Colonic mucosa (tissue), 4 donors: ENCODE measurements at regions not wholly inside any gene's neighbourhood (a gene's known extent, or its start where the extent isn't known, plus 50 kb on each side); places are given as distances from the start of the nearest gene placed in this dataset.

Experiments
- DNase-seq: peaks from one replicate; pipeline ENCODE4 v3.0.0-alpha.2; 2020
- H3K27ac ChIP-seq: fragments of 200-600 bp; one replicate; pipeline ENCODE4 v1.8.0; 2021
- H3K27me3 ChIP-seq: fragments of 200-600 bp; one replicate; pipeline ENCODE4 v1.8.0; 2021
- H3K36me3 ChIP-seq: fragments of 200-600 bp; one replicate; pipeline ENCODE4 v1.8.0; 2021
- H3K4me1 ChIP-seq: fragments of 200-600 bp; one replicate; pipeline ENCODE4 v1.8.0; 2021; ENCODE audit warnings: mild to moderate bottlenecking
- H3K4me3 ChIP-seq: fragments of 200-600 bp; one replicate; pipeline ENCODE4 v1.8.0; 2021
- H3K9ac ChIP-seq, 2 donors: one replicate each; pipeline ENCODE4 v1.7.0; 2013; ENCODE audit warnings: control low read depth in 2 of 2, low read depth in 2 of 2, low read length in 2 of 2
- H3K9me3 ChIP-seq: fragments of 200-600 bp; one replicate; pipeline ENCODE4 v1.8.0; 2021
- CTCF ChIP-seq: fragments of 200-600 bp; IDR thresholded peaks from one replicate; pipeline ENCODE4 v1.8.0; 2022; ENCODE audit warnings: antibody characterized with exemption, mild to moderate bottlenecking
- intact Hi-C: fragments of 100-400 bp; cut with DNase I; formaldehyde crosslinking; loops from one replicate; pipeline ENCODE4 v1.14.1; 2022
- donor health status: healthy.
- donor health status: DM: no; HTN: no; CAD: no.
- donor health status: DM: no; HTN: no; CAD: no.

- DNase-seq = no peak
- H3K4me1 ChIP-seq = no peaks in the 10 kb centered on the region
- intact Hi-C loops = no loop called here
- TF ChIP-seq CTCF = no peak
- no peaks in the 10 kb centered on the region for H3K9me3 ChIP-seq
- no peak overlapping the region for H3K27ac ChIP-seq
- H3K4me3 ChIP-seq = no peak overlapping the region
- H3K9ac ChIP-seq = no peak overlapping the region
- no peaks in the 10 kb centered on the region for H3K36me3 ChIP-seq
- H3K27me3 ChIP-seq = no peaks in the 10 kb centered on the region
These were observed 111.4 kb upstream of the C1QTNF9B start for GRCh38 chr13:24008679-24009078.

GRCh38 chr13:24011266-24011665 lies 114.0 kb upstream of the C1QTNF9B start:
- Histone ChIP-seq H3K36me3 (no peaks in the 10 kb centered on the region), H3K4me1 (no peaks in the 10 kb centered on the region), H3K9ac (no peak overlapping the region), H3K27me3 (no peaks in the 10 kb centered on the region), H3K27ac (no peak overlapping the region), H3K4me3 (no peak overlapping the region), H3K9me3 (no peaks in the 10 kb centered on the region)
- intact Hi-C loops = no loop called here
- no peak for TF ChIP-seq CTCF
- DNase-seq = no peak

- H3K4me1 ChIP-seq = no peaks in the 10 kb centered on the region
- intact Hi-C loops = no loop called here
- no peaks in the 10 kb centered on the region for H3K36me3 ChIP-seq
- no peak overlapping the region for H3K4me3 ChIP-seq
- no peaks in the 10 kb centered on the region for H3K27me3 ChIP-seq
- H3K27ac ChIP-seq = no peak overlapping the region
- DNase-seq = no peak
- H3K9ac ChIP-seq = no peak overlapping the region
- H3K9me3 ChIP-seq = no peaks in the 10 kb centered on the region
- TF ChIP-seq CTCF = no peak
These were observed 115.3 kb upstream of the C1QTNF9B start for GRCh38 chr13:24012648-24013047.

- Histone ChIP-seq H3K36me3 (no peaks in the 10 kb centered on the region), H3K4me1 (no peaks in the 10 kb centered on the region), H3K27me3 (no peaks in the 10 kb centered on the region), H3K4me3 (no peak overlapping the region), H3K9ac (no peak overlapping the region), H3K27ac (no peak overlapping the region), H3K9me3 (no peaks in the 10 kb centered on the region)
- no peak for DNase-seq
- intact Hi-C loops = no loop called here
- TF ChIP-seq CTCF = no peak
These were observed 115.9 kb upstream of the C1QTNF9B start for GRCh38 chr13:24013189-24013588.

GRCh38 chr13:24016046-24016445 lies 118.7 kb upstream of the C1QTNF9B start:
- Histone ChIP-seq H3K4me3 (no peak overlapping the region), H3K27ac (no peak overlapping the region), H3K4me1 (no peaks in the 10 kb centered on the region), H3K36me3 (no peaks in the 10 kb centered on the region), H3K9me3 (no peaks in the 10 kb centered on the region), H3K9ac (no peak overlapping the region), H3K27me3 (no peaks in the 10 kb centered on the region)
- intact Hi-C loops = no loop called here
- TF ChIP-seq CTCF = no peak
- no peak for DNase-seq

- Histone ChIP-seq H3K36me3 (no peaks in the 10 kb centered on the region), H3K4me1 (no peaks in the 10 kb centered on the region), H3K27me3 (no peaks in the 10 kb centered on the region), H3K4me3 (no peak overlapping the region), H3K27ac (no peak overlapping the region), H3K9ac (no peak overlapping the region), H3K9me3 (no peaks in the 10 kb centered on the region)
- no peak for TF ChIP-seq CTCF
- DNase-seq = no peak
- intact Hi-C loops = no loop called here
These were observed 125.3 kb upstream of the C1QTNF9B start for GRCh38 chr13:24022568-24022967.
